ENCODE measurements at regions not wholly inside any gene's neighbourhood (a gene's known extent, or its start where the extent isn't known, plus 50 kb on each side); places are given as distances from the start of the nearest gene placed in this dataset.

DNA sequence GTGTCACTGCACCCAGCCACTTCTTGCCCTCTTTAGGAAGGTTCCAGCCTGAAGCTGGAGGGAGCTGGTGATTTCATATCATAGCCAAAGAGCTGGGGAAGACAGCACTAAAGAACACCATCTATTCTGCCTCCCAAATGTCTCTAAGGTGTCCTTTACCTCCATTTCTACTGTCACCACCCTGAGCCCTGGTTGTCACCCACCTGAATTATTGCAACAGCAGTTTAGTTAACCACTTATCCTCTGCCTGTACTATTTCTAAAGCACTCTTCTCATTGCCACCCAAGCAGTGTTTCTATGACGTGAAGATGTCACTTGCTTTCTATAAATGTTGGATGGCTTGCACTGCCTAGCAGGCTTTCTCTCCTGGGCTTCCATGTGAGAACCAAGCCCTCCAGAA, 69.4 kb upstream of the EED start:
- TF ChIP-seq, protein P1, sequence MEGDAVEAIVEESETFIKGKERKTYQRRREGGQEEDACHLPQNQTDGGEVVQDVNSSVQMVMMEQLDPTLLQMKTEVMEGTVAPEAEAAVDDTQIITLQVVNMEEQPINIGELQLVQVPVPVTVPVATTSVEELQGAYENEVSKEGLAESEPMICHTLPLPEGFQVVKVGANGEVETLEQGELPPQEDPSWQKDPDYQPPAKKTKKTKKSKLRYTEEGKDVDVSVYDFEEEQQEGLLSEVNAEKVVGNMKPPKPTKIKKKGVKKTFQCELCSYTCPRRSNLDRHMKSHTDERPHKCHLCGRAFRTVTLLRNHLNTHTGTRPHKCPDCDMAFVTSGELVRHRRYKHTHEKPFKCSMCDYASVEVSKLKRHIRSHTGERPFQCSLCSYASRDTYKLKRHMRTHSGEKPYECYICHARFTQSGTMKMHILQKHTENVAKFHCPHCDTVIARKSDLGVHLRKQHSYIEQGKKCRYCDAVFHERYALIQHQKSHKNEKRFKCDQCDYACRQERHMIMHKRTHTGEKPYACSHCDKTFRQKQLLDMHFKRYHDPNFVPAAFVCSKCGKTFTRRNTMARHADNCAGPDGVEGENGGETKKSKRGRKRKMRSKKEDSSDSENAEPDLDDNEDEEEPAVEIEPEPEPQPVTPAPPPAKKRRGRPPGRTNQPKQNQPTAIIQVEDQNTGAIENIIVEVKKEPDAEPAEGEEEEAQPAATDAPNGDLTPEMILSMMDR (conservative IDR thresholded peaks at IDR 0.05 in 1 of 2, IDR thresholded peaks at IDR 0.05 in 1 of 2; ENCODE audit: extremely low read depth in 1 of 2, insufficient read depth in 1 of 2, low read depth in 1 of 2, low read length in 2 of 2) = no peak
- TF ChIP-seq EZH2 (IDR thresholded peaks at IDR 0.05; ENCODE audit: borderline replicate concordance, low read length) = no peak

Data from mammary epithelial cell (primary cell).